Colon (tissue), 2 donors: ENCODE measurements at regions not wholly inside any gene's neighbourhood (a gene's known extent, or its start where the extent isn't known, plus 50 kb on each side); places are given as distances from the start of the nearest gene placed in this dataset.
"Not testable (repeated sequence)": the region's sequence is repeated elsewhere in the genome, so short reads cannot be mapped to it uniquely, and the experiment has no call there.

Source experiments
- FAIRE-seq: peaks from 2 replicates; lab custom pipeline; 2012; peaks lifted over from hg19 to GRCh38; lab: Jason Lieb, UNC
- donor health status: control.
- donor health status: control.

DNA sequence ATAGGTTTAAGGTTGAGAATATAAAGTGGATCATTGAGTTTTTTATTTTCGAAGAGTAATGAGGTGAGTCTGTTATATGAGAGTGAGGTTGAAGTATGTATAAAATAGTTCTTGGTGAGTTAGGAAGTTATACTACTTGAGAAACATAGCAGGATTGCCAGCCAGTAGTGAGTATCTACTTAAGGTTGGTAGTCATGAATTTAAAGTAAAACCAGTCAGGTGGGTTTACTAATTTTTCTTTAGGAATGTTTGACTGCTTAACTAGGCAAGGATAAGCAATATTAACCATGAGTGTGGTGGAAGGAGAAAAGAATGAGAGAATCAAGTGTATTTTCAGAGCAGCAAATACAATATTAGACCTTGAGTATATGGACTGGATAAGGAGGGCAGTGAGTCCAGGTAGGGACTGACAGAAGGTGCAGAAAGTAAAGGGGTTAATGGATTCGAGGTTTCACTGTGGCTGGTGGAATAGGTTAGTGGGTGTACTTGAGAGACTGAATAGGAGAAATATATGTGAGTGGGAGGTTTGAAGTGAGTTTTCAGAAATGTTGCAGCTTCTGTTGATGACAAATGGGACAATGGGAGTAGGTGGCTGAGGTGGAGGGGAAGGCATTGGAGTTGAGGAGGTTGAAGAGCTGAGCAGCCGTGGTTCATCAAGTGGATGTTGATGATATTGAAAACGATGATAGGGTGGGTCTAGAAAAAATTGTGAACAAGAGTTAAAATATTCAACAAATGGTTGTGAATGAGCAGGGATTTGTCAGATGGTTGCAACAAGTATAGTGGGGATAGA, 232.5 kb upstream of the ASCC3 start:
- FAIRE-seq, result no peak

DNA sequence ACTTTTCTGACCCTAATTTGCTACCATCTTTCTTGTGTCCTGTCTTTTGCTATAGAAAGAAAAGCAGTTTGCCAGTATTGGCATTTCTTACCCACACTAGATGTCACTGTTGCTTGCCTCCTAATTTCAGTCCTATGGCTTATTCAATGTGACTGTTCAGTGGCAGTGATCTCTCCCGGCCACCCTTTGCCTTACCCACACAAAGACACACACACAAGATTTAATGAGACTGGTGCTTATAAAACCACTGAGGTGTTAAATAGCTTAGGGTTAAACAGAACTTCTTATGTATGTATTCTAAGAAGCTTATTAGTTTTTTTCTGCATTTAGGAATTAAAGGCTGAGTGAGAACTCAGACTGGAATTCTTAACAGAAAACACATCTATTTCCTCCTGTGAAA, 233.6 kb upstream of the ASCC3 start:
- no peak for FAIRE-seq

DNA sequence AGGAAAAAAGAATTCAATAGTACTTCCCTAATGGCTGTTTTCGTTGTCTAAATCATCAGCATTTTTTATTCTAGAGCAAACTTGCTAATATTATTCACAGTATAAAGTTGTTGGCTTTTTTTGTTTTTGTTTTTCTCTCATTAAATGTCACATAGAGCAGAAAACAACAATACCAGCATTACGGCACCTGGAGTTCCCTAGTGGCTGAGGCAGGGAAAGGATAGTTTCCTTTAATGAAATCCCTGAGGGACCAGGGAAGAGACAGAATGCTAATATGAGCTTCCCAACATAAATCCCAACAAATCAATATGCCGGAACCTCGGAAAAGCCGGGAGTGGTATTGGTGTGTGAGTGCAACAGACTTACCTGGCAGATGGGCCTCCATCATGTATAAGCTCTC, 235.2 kb upstream of the ASCC3 start:
- FAIRE-seq, result no peak

DNA sequence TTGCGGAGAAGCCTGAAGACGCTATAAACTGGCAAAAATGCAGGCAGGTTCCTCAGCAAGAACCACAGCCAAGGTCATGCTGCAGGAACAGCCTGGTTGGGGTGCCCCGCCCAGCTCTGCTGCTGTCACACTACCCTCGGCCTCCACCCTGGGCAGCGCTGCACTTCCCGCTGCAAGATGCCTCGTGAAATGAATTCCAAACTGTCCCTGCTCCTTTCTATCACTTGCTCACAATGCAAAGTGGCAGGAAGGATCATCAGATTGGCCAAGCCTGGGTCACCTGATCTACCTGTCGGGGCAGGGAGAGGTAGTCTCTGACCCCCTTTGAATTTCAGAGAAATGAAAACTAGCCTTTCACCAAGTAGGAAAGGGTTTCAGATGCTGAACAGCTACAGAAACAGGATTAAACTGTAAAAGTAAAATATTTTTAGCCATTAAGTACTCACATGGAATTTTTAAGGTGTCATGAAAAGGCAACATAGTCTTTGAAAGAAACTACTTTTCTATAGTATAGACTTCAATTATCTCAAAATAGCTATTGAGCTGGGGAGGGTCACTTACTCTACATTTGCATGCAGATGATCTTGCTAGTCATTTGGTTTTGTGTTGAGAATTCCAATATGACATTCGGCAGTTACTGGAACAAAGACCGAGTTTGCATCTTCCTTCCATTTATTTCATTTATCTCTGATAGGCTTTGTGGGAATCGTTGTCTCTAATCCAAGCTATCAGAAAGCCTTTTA, 236.4 kb upstream of the ASCC3 start:
- no peak for FAIRE-seq

DNA sequence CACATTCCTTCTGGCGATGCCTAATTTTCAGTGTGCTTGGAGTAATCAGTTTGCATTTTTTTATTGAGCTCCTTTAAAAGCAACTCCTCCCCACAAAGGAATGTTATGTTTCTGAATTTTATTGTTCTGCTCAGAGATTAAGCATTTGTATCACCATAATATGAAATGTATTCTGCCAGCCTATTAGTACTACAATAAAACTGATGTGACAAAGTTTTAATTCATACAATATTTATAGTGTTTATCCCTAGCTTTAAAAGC, 236.9 kb upstream of the ASCC3 start:
- no peak for FAIRE-seq

DNA sequence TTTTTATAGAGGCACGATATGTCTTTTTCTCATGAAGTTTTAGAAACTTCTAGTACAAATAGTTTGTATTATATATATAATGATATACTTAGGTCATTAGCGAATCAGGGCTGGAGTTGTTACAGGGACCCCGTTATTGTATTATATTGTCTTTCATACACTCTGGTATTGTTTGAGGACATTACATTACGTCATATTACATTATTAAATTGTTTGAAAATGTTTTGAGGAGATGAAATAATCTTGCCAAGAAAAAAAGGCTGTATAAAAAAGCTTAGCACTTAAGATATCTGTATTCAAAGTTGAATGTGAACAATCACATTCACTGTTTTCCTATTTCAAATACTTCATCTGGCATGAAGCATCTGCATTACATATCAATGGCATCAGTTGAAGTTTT, 239.6 kb upstream of the ASCC3 start:
- no peak for FAIRE-seq

DNA sequence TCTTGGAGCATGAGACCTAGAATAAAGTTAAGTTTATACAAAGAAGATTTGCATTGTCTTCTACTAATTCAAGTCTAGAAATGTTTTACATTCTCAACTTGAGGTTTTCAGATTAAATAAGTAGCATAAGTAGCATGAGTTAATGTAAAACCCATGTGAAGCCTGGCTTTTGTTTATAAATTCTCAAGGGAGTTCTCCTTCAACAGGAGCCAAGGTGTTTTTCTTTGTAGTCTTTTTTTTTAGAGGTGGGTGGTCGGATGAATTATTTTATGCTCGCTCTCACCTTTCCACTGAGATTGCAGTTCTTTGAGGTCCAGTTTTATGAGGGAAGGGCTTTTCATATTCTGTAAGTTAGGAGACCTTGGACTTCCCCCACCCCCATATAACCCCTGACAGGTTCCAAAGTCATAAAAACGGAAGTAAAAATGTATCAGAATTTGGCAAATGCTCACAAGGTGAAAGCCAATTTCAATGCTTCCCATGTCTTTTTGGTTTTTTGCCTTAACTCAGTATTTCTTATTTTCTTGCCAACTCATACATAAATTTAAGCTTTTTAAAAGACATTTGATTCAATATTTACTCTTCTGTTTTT, 244.3 kb upstream of the ASCC3 start:
- no peak for FAIRE-seq

DNA sequence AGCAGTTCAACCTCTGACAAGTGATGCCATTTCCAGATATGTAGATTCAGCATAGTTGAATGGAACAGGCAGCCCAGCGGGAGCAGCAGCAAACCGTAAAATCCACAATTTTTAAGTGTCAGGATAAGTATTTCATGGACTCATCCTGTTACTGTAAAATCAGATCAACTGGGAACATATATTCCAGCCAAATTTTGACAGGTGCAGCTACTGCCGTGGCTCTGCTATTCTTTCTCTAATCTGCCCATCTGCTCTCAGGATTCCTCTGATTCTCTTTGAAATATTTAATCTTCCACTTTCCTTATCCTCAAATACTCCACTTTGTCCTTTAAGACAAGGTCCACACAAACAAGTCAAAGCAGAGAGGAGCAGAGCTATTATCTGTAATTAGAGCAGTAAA, 245.4 kb upstream of the ASCC3 start:
- FAIRE-seq, result no peak

DNA sequence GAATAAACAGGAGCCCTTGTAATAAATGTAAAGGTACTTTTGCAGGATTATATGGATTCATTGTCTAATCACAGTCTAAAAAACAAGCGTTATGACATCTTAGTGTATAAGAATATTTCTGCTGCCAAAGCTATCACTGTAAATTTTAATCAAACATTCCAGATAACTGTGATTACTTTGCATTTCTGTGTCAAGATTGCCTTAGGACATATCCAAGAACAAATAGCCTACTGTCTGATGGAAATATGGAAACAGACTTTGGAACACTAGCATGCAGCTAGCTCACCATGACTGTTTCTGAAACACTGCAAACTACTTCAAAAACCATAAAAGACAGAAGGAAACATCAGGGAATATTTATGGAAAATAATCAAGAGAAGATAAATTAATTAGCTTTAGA, 248.7 kb upstream of the ASCC3 start:
- FAIRE-seq, result no peak

DNA sequence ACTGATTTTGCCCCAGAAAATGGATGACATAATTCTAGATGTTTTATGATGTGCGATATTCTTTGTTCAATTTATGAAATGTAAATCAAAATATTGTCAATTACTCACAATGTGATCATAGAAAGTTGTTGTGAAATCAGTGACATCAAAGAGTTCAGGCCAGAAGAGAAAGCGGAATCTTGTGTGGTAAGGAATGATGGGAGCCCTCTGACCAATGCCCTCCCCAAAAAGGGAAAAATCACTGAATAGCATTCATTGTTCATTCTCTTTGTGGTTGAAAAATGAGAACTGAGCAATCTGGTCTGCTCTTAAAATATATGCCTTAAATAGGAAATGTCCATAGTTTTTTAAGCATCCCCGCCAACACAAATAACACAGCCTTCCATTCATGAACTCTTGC, 247.1 kb upstream of the GRIK2 start:
- no peak for FAIRE-seq

DNA sequence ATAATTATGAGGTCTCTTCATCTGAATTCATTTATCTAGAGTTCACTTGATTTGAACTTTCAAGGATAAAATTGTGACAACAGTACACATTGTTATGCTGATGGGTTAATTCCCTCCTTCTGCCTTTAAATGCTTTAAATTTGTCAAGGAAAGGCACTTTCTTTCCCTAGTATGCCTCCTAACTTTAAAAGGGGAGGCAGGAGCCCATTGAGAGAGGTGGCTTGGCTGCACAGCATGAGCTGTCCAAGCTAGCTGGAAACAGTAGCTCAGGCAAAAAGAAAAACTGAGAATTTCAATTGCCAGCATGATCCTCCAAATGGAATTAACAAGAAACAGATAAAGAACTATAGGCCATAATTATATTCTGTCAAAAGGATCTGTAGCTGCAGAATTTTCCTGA, 243.3 kb upstream of the GRIK2 start:
- no peak for FAIRE-seq

DNA sequence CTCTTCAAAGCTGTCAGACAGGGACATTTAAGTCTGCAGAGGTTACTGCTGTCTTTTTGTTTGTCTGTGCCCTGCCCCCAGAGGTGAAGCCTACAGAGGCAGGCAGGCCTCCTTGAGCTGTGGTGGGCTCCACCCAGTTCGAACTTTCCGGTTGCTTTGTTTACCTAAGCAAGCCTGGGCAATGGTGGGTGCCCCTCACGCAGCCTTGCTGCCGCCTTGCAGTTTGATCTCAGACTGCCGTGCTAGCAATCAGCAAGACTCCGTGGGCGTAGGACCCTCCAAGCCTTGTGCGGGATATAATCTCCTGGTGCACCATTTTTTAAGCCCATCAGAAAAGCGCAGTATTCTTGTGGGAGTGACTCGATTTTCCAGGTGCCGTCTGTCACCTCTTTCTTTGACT, 235.9 kb upstream of the GRIK2 start:
- FAIRE-seq, result not testable (repeated sequence)

DNA sequence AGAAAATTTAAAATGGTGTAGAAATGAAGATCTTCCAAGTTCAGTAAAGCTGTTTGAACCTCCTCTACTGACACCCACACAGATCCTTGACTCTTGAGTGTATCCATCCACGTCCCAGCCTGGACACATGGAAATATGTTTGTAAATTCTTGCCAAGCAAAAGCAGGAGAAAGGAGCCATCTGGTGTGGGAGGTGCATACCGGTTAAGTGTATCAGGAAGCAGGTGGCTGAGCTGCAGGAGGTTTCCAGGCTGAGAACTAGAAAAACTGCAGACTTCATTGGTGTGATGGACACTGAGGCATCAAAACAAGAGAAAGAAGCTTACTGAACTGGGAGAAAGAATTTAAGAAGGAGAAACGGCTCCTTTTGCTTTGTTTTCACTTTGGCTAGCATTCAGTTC, 229.9 kb upstream of the GRIK2 start:
- FAIRE-seq, result no peak

DNA sequence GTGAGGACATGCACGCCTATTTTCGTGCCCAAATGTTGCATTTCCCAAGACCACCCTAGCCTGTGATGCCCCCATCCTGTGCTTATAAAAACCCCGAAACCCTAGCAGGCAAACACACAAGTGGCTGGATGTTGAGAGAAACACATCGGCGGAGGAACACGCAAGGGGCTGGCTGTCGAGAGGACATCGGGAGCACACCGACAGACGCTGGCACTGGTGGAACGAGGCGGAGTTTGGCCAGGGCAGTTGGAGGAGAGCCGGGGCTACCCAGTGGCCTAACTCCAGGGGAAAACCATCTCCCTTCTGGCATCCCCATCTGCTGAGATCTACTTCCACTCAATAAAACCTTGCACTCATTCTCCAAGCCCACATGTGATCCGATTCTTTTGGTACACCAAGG, 225.9 kb upstream of the GRIK2 start:
- FAIRE-seq, result no peak

DNA sequence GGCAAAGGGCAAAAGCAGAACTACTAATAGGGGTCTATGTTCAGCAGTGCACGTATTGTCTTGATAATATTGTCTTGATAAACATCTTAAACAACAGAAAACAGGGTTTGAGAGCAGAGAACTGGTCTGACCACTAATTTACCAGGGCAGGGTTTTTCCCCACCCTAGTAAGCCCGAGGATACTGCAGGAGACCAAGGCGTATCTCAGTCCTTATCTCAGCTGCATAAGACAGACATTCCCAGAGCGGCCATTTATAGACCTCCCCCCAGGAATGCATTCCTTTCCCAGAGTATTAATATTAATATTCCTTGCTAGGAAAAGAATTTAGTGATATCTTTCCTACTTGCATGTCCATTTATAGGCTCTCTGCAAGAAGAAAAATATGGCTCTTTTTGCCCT, 222.5 kb upstream of the GRIK2 start:
- not testable (repeated sequence) for FAIRE-seq

DNA sequence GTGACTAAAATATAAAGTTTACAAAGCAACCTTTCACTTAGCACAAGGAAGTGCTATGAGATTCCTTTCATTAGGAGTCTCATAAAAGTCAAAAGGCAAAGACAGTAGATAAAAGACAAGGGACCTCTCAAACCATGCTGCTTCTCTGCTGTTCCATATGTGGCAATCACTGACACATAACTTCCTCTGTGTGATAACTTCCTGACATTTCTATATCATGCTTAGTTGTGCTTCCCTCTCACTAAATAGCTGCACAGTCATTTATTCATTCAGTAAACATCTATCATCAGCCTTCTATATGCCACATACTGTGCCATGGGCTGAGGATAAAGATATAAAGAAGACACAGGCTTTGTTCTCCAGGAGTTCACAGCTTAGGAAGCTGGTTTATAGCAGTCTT, 214.8 kb upstream of the GRIK2 start:
- no peak for FAIRE-seq

DNA sequence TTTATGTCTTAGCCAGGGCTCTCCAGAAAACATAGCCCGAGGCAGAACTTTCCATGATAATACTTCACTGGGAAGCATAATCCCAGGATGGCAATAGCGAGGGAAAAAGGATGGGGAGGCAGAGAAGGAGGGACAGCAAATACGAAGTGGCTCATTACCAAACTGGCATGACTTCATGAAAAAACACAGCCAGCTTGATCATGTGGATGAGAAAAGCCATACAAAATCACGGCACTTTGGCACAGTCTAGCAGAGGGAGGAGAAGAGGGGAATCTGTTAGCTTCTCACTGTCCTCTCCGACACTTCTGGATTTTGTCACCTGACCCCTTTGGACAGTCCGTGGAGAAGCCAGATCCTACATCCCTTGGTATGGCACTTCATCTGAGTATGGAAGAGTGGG, 212.5 kb upstream of the GRIK2 start:
- FAIRE-seq, result no peak

DNA sequence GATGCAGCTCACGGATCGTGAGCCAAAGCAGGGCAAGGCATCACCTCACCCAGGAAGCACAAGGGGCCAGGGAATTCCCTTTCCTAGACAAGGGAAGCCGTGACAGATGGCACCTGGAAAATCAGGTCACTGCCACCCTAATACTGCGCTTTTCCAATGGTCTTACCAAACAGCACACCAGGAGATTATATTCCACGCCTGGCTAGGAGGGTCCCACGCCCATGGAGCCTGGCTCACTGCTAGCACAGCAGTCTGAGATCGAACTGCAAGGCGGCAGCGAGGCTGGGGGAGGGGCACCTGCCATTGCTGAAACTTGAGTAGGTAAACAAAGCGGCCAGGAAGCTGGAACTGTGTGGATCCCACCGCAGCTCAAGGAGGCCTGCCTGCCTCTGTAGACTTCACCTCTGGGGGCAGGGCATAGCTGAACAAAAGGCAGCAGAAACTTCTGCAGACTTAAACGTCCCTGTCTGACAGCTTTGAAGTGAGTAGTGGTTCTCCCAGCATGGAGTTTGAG, 205.2 kb upstream of the GRIK2 start:
- not testable (repeated sequence) for FAIRE-seq

DNA sequence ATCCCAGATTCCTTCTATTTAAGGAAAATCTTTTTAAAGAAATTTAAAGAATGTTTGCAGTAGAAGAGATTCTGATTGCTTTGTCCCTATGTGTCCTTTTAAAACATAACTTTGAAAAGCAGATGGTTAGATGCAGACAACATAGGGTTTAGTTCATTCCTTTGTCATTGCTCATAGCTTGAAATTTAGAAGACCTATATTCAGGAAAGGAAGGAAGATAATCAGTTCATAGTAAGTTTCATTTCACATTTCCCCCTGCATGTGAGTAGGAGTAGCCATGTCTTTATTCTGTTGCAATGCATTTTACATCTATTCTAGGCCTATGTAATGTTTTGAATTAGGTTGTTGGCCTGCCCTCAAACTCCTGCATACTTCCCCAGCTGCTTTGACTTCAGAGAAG, 197.9 kb upstream of the GRIK2 start:
- FAIRE-seq, result no peak

DNA sequence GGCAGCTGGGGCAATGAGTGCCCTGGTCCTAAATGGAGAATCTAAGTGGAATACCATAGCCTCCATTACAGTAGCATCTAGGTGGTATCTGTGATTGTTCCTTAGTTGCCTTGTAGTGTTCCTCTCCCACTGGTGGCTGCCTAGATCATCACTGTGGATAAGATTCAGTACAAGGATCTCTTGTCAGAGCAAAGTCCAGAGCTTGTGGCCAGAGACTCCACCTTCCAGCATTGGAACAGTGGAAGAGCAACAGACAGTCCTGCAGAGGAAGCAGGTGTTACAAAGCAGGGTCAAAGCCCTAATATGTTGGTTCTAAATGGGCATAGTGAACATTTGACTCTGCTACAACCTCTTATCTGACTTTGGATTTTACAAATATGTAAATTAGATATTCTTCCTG, 194.1 kb upstream of the GRIK2 start:
- no peak for FAIRE-seq

DNA sequence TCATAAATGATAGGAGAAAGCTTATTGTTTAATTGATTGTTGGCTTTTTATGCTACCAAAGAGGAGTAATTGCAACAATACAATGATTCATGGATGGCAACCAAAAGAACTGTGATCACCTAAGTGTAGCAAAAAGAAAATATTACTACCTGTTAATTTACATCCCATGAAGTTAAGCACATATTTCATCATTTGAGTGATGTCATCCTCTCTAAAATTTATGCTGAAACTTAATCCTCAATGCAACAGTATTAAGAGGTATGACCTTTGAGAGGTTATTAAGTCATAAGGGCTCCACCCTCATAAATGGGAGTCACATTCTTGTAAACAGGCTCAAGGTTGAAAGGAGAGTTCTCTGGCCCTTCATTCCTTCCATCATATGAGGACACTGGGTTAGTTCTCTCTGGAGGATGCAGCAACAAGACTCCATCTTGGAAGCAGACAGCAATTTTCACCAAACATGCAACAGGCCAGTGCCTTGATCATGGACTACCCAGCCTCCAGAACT, 190.6 kb upstream of the GRIK2 start:
- no peak for FAIRE-seq

DNA sequence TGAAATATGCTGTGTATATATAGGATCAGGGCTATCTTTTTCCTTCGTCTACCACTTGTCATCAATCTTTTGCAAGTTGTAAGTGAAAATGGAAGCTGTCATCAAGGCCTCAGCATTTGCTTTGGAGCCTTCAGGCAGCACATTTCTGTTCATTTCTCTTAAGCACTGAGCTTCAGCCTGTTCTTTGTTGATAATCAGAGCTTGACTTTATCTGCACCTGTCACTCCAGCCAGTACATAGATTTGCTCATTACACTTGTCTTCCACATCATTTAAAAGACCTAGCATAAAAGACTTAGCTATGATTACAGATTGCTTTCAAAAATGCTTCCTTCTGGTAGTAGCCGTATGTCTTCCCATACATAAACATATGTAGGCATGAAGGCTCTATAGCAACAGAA, 189.8 kb upstream of the GRIK2 start:
- no peak for FAIRE-seq

DNA sequence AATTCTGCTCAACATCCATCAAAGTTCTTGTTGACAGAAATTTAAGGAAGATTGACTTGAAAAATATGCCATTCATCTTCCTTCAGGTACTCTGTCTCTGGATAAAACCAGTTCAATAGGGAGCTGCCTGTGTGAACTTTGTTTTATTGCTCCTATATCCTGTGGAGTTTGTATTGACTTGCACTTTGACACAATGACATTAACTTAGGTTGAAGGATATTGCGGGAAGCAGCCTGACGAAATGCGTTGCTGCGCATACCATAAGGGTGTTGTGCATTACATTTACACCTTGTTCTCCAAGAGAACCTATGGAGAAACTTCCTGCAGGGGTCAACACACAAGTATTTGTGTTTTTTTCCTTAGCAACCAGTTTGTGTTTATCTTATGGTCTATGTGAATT, 185.4 kb upstream of the GRIK2 start:
- FAIRE-seq, result peak; percentile 78
